HG03175 (cell line): ENCODE measurements at regions not wholly inside any gene's neighbourhood (a gene's known extent, or its start where the extent isn't known, plus 50 kb on each side); places are given as distances from the start of the nearest gene placed in this dataset.
"Not testable (repeated sequence)": the region's sequence is repeated elsewhere in the genome, so short reads cannot be mapped to it uniquely, and the experiment has no call there.

Experiments used
- ATAC-seq: cut with Tn5 transposase; IDR thresholded peaks from one replicate; pipeline ENCODE4 v1.9.1; 2021; ENCODE audit warnings: mild to moderate bottlenecking, moderate library complexity; ENCODE audit not compliant: unreplicated experiment

- ATAC-seq, result no peak
These were observed 650.0 kb upstream of the STXBP6 start for GRCh38 chr14:25699981-25700380.

GRCh38 chr14:25698111-25698510 lies 648.2 kb upstream of the STXBP6 start:
- ATAC-seq, result no peak

- ATAC-seq, result no peak
These were observed 646.2 kb upstream of the STXBP6 start for GRCh38 chr14:25696176-25696575.

- no peak for ATAC-seq
These were observed 635.1 kb upstream of the STXBP6 start for GRCh38 chr14:25685004-25685403.

DNA sequence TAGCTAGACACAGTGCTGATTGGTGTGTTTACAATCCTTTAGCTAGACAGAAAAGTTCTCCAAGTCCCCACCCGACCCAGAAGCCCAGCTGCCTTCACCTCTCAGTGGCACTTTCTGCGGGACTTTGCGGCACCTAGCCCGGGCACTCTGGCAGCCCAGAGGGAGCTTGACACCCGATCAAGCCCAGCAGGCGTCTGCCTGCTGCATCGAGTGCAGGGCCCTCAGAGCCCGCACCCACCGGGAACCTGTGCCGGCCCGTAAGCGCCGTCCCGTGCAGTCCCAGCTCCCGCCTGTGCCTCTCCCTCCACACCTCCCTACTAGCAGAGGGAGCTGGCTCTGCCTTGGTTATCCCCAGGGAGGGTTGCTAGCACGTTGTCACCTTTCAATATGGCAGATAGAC lies 631.0 kb upstream of the STXBP6 start:
- no peak for ATAC-seq

DNA sequence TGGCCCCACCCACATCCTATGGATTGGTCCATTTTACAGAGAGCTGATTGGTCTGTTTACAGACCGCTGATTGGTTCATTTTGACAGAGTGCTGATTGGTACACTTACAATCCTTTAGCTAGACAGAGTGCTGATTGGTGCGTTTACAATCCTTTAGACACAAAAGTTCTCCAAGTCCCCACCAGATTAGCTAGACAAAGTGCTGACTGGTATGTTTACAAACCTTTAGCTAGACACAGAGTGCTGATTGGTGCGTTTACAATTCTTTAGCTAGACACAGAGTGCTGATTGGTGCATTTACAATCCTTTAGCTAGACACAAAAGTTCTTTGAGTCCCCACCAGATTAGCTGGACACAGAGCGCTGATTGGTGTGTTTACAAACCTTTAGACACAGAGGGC lies 630.6 kb upstream of the STXBP6 start:
- not testable (repeated sequence) for ATAC-seq

DNA sequence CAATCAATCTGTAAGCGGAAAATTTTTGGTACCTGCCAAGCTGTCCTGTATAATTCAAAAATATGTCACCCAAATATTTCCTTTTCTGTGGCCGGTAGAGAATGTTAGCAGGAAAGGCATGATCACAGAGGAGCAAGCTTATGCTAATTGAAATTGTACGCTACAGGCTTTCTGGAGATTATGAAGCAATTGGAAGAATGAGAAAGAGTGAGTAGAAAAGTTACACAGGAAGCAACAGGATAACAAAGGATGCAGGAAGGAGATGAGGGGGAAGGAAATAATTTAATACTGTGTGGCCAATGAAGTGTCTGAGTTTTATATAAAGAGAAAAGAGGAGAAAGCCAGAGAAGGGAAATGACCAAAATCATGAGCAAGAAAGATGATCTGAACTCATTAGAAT lies 627.2 kb upstream of the STXBP6 start:
- no peak for ATAC-seq

GRCh38 chr14:25667387-25667786 lies 617.4 kb upstream of the STXBP6 start:
- ATAC-seq, result no peak

DNA sequence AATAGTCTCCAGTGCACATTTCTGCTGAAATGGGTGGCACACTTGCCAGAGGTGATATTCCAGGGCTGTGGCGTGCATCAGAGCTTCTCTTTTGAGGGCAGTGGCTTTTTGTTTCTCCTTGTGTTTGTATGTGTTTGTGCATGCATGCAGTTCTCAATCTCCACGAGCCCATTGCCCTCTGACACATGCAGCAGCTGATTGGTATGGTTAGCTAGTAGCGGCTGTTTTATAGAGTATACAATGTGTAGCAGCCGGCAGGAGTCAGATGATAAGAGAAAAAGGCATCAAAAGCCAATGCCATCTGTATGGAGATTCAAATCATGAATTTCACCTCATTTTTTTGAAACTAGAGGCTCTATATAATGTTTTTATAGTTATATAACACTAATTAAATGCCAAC lies 616.9 kb upstream of the STXBP6 start:
- no peak for ATAC-seq

DNA sequence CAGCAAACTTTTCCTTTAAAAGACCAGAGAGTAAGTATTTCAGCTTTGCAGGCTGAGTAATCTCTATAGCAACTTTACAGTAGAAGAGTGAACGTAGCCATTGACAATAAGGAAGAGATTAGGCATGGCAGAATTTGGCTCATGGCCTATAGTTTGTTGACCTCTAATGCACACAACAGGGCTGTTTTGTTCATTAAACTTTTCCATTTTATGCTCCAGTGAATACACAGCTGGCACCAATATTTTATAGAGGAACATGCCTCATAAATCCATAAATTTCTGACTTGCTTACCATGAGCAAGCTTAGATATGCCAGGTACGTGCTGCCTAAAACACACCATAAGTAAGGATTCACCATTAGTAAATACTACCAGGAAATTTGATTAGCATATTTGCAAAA lies 609.0 kb upstream of the STXBP6 start:
- ATAC-seq, result no peak

DNA sequence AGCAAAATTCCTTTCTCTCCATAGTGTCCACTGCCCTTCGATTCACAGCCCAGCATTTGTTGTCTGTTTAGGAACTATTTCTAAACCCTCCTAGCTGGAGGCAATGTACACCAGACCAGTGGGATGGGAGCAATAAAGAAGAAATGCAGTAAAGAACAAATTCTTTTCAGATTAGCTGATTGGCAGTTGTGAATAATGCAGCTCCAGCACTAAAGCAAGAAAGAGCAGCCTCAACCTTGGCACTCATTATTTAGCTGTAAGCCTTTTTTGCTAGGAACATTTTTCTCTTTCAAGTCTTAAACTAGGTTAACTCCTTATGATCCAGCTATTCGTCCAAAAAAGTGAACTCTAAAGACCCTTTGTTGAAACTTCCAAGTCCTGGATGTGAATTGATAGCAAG lies 580.5 kb upstream of the STXBP6 start:
- no peak for ATAC-seq

DNA sequence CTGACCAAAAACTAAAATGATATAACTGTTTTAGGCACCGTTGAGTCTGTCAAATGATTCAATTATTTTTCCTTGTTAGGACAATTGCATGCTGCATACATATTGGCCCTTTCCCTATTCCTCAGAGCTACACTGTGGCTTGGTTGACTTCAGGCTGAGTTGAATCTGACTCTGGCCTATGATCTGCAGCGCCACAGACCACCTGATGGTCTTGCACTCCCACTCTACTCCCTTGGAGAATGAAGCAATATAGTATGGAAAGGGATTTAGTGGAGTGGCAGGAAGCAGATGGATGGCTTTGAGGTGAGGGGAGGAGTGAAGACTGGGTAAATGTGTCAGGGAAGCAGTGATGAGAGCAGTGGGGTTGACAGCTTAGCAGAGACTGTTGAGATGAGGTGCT lies 579.0 kb upstream of the STXBP6 start:
- ATAC-seq, result no peak

DNA sequence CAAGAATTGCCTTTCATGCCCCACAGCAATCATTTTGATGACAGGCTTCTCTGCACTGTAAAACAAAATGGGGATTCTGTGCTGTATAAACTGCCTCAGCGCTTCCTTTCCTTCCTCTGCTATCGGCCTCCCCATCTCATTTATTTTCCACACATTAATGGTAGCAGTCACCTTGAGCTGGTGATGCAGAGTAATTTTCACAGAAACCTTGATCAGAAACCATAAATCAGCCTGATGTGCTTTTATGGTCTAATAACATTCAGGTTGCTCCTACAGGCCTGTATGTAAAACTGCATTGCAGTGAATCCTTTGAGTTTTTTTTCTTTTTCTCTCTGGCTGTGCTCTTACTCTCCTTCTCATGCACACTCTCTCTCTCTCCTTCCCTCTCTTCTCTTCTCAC lies 578.4 kb upstream of the STXBP6 start:
- no peak for ATAC-seq

DNA sequence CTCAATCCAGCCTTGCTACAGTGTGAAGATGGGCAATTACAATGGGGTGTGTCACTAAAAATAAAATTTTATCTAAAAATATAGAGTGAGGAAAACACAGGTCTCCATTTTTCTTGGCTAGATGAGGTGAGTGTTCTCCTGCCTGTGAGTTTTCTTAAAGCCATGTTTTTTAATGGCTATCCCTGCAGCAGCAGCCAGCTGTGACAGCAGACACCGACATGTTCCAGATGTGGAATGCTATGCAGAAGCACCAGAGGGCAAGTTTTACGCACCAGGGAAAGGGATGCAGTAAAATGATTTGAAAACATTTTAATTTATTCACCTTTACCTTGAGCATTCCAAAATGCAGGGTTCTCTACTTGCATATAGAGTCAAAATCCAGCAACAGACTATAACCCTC lies 577.0 kb upstream of the STXBP6 start:
- ATAC-seq, result no peak

DNA sequence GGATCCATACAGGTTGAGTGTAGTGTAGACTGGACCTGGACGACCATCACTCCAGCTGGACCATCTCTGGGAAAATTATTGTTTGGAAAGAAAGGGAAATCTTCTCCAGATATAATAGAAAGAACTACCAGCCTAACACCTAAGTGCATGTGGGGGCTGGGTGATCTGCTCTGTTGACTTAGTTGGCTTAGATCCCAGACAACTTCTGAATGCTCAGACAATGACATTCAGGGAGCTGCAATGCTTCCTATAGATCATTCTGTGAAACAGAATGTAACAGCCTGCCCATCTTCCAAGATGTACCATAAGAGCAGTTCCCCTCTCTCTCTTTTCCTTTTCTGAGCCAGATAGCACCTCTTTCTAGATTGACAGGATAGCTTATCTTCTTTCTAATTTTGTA lies 572.8 kb upstream of the STXBP6 start:
- ATAC-seq, result no peak

- ATAC-seq, result no peak
These were observed 570.6 kb upstream of the STXBP6 start for GRCh38 chr14:25620515-25620914.

DNA sequence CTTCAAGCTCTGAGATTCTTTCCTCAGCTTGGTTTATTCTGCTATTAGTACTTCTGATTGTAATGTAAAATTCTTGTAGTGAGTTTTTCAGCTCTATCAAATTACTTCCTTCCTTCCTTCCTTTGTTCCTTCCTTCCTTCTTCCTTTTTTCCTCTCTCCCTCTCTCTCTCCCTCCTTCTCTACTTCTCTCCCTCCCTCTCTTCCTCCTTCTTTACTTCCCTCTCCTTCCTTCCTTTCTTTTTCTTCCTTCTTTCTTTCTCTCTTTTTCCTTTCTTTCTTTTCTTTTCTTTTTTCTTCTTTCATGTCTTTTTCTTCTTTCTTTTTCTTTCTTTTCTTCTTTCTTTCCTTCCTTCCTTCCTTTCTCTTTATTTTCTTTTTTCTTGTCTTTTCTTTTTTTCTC lies 565.2 kb upstream of the STXBP6 start:
- ATAC-seq, result no peak

GRCh38 chr14:25607192-25607591 lies 557.2 kb upstream of the STXBP6 start:
- no peak for ATAC-seq

GRCh38 chr14:25602106-25602505 lies 552.2 kb upstream of the STXBP6 start:
- no peak for ATAC-seq

DNA sequence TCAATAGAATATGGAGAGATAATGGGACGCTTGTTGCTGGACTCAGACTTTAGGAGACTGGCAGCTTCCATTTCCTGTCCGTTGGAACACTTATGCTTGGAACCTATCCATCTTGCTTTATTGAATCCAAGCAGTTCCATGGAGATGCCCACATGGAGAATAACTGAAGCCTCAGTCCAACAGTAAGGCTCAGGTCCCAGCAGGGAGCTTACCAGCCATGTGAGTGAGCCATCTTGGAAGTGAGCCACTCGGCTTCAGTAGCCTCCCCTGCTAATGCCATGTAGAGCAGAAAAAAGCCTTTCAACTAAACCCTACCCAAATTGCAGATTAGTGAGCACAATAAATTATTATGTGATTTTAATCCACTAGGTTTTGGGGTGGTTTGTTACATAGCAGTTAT lies 538.8 kb upstream of the STXBP6 start:
- no peak for ATAC-seq

DNA sequence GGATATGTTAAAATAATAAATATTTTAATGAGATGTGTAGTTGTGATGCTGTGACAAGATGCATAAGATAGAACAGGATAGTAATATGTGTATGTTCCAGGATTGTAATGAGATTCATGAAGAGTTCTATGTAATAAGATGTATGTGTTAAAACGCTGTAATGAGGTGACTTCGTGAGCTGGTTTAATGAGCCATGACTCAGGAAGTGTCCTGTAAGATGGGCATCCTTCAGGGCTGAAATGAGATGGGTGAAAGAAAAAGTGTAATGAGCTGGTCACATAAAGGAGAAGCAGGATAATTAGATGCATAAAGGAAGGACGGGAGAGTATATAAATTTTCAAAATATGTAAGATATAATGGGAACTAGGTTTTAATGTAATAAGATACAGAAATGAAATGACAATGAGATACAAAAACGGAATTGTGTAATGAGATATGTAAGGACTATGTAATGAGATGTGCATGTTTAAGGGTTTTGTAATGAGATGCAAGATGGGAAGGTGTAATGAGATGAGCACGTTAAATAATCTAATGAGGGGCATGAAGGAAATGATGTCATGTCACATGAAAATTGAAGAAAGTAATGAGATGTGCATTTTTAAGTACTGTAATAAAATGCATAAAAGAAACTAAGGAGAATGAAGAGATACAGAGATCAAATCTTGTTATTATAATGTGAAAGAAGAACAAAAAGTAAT lies 524.8 kb upstream of the STXBP6 start:
- ATAC-seq, result no peak

- no peak for ATAC-seq
These were observed 520.5 kb upstream of the STXBP6 start for GRCh38 chr14:25570483-25570882.

- ATAC-seq, result no peak
These were observed 507.5 kb upstream of the STXBP6 start for GRCh38 chr14:25557466-25557865.
